Cardiac fibroblast (primary cell): ENCODE measurements at regions not wholly inside any gene's neighbourhood (a gene's known extent, or its start where the extent isn't known, plus 50 kb on each side); places are given as distances from the start of the nearest gene placed in this dataset.
A peak's percentile ranks its signal among the peaks of the same experiment; 100 is the strongest.

Experiments used
- DNase-seq, 2 donors: peaks; one replicate each; pipeline versions ENCODE4 v3.0.0 to v3.0.0-alpha.2; 2010; ENCODE audit warnings: low read depth in 2 of 2
- H3K4me3 ChIP-seq, 2 donors: replicated peaks in 1 of 2; 1 replicate in 1 of 2; 2 replicates in 1 of 2; pipeline ENCODE4 v1.5.1; 2011; ENCODE audit warnings: low read depth in 2 of 2, low read length in 2 of 2, mild to moderate bottlenecking in 2 of 2, moderate library complexity in 1 of 2
- TF ChIP-seq, protein P1 (sequence below): IDR thresholded peaks from one replicate; pipeline ENCODE4 v1.5.1; 2011; ENCODE audit warnings: low read depth, mild to moderate bottlenecking, low read length, inconsistent platforms

DNA sequence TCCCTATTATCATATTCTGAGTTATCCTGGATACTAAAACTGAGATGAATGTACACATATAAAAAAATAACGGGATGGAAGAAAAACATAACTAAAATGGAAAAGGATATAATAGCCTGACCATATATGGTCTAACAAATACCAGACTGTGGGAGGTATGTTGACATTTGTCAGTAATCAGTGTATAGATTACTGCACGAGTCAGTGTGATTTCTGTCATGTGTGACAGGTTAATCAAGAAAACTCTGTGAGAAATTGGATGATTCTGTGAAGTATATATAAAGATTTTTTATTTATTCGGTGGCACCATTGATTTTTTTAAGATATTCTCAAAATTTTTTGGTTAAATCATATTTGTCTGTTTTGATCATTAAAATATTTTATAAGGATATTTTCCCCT lies 547.3 kb upstream of the B3GALT2 start:
- no peak overlapping the region for H3K4me3 ChIP-seq
- TF ChIP-seq, protein P1, sequence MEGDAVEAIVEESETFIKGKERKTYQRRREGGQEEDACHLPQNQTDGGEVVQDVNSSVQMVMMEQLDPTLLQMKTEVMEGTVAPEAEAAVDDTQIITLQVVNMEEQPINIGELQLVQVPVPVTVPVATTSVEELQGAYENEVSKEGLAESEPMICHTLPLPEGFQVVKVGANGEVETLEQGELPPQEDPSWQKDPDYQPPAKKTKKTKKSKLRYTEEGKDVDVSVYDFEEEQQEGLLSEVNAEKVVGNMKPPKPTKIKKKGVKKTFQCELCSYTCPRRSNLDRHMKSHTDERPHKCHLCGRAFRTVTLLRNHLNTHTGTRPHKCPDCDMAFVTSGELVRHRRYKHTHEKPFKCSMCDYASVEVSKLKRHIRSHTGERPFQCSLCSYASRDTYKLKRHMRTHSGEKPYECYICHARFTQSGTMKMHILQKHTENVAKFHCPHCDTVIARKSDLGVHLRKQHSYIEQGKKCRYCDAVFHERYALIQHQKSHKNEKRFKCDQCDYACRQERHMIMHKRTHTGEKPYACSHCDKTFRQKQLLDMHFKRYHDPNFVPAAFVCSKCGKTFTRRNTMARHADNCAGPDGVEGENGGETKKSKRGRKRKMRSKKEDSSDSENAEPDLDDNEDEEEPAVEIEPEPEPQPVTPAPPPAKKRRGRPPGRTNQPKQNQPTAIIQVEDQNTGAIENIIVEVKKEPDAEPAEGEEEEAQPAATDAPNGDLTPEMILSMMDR: no peak
- no peak for DNase-seq

DNA sequence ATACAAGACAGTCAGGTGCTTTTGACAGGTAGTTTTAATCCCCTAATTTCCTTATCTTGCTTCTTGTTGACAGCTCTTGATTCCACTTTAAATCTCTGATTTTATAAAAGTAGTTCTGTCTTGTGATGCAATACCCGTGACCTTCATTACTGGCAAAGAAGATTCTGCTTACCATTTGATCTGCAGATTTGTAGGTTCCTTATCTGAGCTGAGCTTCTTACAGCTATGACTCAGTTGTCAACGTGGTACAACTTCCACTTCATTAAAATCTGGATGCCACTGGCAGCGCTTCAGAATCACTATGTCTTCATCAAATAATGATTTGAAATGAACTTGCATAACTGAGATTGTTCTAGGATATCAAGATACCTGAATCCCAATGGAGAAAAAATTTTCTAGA lies 543.6 kb upstream of the B3GALT2 start:
- DNase-seq: peak in 1 of 2 donors; percentile 32
- TF ChIP-seq, protein P1: no peak

DNA sequence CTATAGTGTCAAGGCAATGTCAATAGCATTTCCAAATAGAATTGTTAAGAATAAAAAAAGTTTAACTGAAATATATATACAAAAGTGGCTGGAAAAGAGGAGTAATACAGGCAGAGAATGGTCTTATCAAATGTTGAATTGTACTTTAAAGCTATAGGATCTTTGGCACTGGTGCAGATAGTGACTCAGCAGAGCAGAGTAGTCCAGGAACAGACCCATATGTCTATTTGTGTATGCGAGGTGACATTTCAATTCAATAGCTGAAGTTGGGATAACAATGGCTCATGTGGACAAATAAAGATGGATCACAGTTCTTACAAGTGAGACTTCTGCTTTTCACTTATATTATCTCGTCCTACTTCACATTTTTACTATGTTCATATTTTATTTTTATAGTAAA lies 543.0 kb upstream of the B3GALT2 start:
- H3K4me3 ChIP-seq: no peak overlapping the region
- TF ChIP-seq, protein P1: no peak
- peak in 1 of 2 donors; percentile 10 for DNase-seq

More for the DNA sequence above, 543.6 kb upstream of the B3GALT2 start:
- H3K4me3 ChIP-seq: no peak overlapping the region

DNA sequence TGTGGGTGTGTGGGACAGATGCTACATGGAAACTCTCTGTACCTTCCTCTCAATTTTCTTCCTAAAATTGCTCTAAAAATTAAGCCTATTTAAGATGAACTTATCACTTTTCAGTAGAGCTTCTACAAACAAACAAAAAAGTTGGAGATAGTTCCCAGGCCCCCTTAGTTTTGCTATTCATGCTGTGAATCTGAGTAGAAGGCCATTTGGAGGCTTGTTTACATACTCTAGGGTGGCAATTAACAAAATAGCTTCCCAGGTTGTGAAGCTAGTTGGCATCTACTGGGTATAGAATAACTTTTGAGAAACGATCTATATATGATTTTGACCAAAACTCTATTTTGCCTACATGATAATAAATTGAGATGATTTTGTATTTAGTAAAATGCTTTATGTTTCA lies 541.4 kb upstream of the B3GALT2 start:
- no peak for DNase-seq
- no peak overlapping the region for H3K4me3 ChIP-seq
- TF ChIP-seq, protein P1: no peak

DNA sequence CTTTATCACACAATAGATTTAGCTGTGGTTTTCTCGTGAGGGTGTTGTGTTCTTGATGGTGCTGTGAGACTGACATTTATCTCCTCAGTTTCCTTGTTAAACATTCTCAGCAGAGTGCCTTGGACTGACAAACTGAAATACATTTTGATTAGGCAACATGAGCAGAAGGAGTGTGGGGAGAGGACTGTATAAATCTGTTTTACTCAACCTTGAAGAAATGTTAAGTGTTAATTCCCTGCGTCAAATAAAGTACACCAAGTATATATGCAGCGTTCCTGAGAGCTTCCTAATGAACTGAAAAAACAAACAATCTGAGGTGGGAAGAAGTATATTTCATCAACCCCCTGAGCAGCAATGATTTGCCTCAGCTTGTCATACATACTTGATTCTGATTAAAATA lies 540.3 kb upstream of the B3GALT2 start:
- no peak for DNase-seq
- TF ChIP-seq, protein P1: no peak
- H3K4me3 ChIP-seq: no peak overlapping the region

DNA sequence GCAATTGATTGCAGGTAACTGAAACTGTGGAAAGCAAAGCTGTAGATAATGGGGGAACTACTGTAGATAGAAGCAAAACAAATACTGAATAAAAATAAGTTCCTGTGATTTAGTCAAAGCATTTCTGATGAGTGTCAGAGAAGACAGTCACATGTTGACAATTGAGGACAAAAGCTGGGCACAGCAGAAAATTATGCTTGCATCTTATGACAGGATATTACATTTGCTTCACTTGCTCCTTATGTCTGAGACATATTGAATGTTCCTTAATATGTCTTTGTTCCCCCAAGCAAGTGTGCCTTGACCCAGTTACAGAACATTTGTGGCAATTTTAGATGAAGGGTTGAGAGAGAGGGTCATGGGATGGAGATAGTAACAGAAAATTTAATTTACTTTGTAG lies 526.0 kb upstream of the B3GALT2 start:
- TF ChIP-seq, protein P1: no peak
- DNase-seq: no peak
- no peak overlapping the region for H3K4me3 ChIP-seq

DNA sequence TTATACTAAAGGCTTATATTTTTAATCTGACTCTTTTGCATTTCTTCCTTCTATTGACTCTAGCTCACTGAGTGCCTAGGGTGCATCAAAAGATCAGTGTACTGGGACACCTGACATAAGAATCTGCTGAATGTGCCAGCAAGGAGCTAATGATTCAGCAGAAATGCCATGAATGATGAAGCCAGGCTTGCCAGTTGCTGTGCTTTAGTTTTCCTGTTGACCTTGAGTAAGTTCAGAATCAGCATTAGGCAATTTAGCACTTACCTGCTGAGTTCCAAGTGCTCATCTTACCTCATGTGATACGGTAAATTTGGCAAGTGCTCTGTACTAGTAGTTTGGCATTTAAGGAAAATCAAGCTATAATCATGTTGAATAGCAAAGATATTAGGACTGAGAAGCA lies 523.2 kb upstream of the B3GALT2 start:
- no peak for DNase-seq
- TF ChIP-seq, protein P1: no peak
- H3K4me3 ChIP-seq: no peak overlapping the region
